K562 (cell line): ENCODE measurements at regions not wholly inside any gene's neighbourhood (a gene's known extent, or its start where the extent isn't known, plus 50 kb on each side); places are given as distances from the start of the nearest gene placed in this dataset.

ENCODE experiments used
- ATAC-seq: fragments of 200-7000 bp; cut with Tn5 transposase; 3 replicates; pipeline ENCODE4 v1.9.1; 2020; ENCODE audit warnings: moderate library complexity
- BruUV-seq: library from RNA; stranded (reverse); fragments of 400-500 nt; replicated peaks from 2 replicates; lab custom pipeline; 2021; lab: Mats Ljungman, UMichigan
- CTCF ChIA-PET: fragments of 300-600 bp; formaldehyde crosslinking; extraction: SDS; loops from one replicate; lab custom pipeline; 2021; ENCODE audit warnings: low intra/inter-chr PET ratio; lab: Yijun Ruan, JAX
- POLR2A ChIA-PET: fragments of 300-600, 350-650 bp; sonication (Branson Sonifier 250); formaldehyde crosslinking; extraction: SDS; loops from one replicate; lab custom pipeline; 2021; ENCODE audit warnings: antibody characterized with exemption, inconsistent platforms; lab: Yijun Ruan, JAX
- DNase-seq, 4 experiments: peaks; one replicate each; pipeline versions ENCODE4 v3.0.0 to v3.0.0-alpha.2; 2011 to 2018; ENCODE audit warnings: low spot score in 3 of 4, mixed read lengths in 3 of 4; ENCODE audit errors: extremely low read depth in 1 of 4
- FAIRE-seq: peaks from 2 replicates; lab custom pipeline; 2011; peaks lifted over from hg19 to GRCh38; lab: Jason Lieb, UNC
- H2AFZ ChIP-seq: 2 replicates; pipeline ENCODE4 v1.6.0; 2011; ENCODE audit warnings: low read depth, low read length, control low read depth, inconsistent platforms
- H3K27ac ChIP-seq: fragments of 200-600 bp; 3 replicates; pipeline ENCODE4 v1.8.0; 2011; ENCODE audit warnings: low read depth, mild to moderate bottlenecking, control low read depth, inconsistent platforms, low read length, moderate library complexity, mixed read lengths; ENCODE audit errors: extremely low read depth
- H3K27me3 ChIP-seq, 2 experiments: fragments of 300-600 bp in 1 of 2; 2 replicates in 1 of 2; 3 replicates in 1 of 2; pipeline versions ENCODE4 v1.6.0 to v1.8.0; 2011; ENCODE audit warnings: inconsistent platforms in 2 of 2, low read length in 2 of 2, mild to moderate bottlenecking in 1 of 2, mixed read lengths in 1 of 2, moderate library complexity in 1 of 2; ENCODE audit not compliant: control insufficient read depth in 2 of 2, insufficient read depth in 2 of 2
- H3K36me3 ChIP-seq: fragments of 300-600 bp; 3 replicates; pipeline ENCODE4 v1.8.0; 2011; ENCODE audit warnings: mild to moderate bottlenecking, low read length, inconsistent platforms; ENCODE audit not compliant: control insufficient read depth, insufficient read depth
- H3K4me1 ChIP-seq, 2 experiments: fragments of 200-600 bp in 1 of 2; replicated peaks in 1 of 2; 2 replicates in 1 of 2; 3 replicates in 1 of 2; pipeline versions ENCODE4 v1.5.1 to v1.8.0; 2011; ENCODE audit warnings: inconsistent platforms in 2 of 2, low read length in 2 of 2, mild to moderate bottlenecking in 1 of 2, mixed read lengths in 1 of 2, moderate library complexity in 1 of 2; ENCODE audit not compliant: control insufficient read depth in 2 of 2, insufficient read depth in 2 of 2
- H3K4me2 ChIP-seq: 2 replicates; pipeline ENCODE4 v1.6.1; 2011; ENCODE audit warnings: low read length, control low read depth, inconsistent platforms, mixed read lengths; ENCODE audit not compliant: insufficient read depth
- H3K4me3 ChIP-seq: fragments of 200-600 bp; sonication (generic), shearing (Covaris generic); 2 replicates; pipeline ENCODE4 v1.5.1; 2016; ENCODE audit warnings: control low read depth, inconsistent platforms
- H3K79me2 ChIP-seq: fragments of 200-600 bp; 3 replicates; pipeline ENCODE4 v1.8.0; 2011; ENCODE audit warnings: low read length, inconsistent platforms; ENCODE audit not compliant: control insufficient read depth, insufficient read depth
- H3K9ac ChIP-seq, 2 experiments: 2 replicates each; pipeline versions ENCODE4 v1.6.0 to v1.6.1; 2011; ENCODE audit warnings: low read depth in 2 of 2, low read length in 2 of 2, control low read depth in 1 of 2, inconsistent platforms in 1 of 2, mild to moderate bottlenecking in 1 of 2, mixed read lengths in 1 of 2; ENCODE audit not compliant: insufficient read depth in 1 of 2
- H3K9me1 ChIP-seq: one replicate; pipeline ENCODE4 v1.6.0; 2011; ENCODE audit warnings: inconsistent platforms, mild to moderate bottlenecking, low read length, moderate library complexity; ENCODE audit not compliant: control insufficient read depth, insufficient read depth
- H3K9me3 ChIP-seq: replicated peaks from 2 replicates; pipeline ENCODE4 v1.5.1; 2011; ENCODE audit warnings: low read depth, low read length, inconsistent platforms; ENCODE audit not compliant: control insufficient read depth, insufficient read depth
- H4K20me1 ChIP-seq: replicated peaks from 2 replicates; pipeline ENCODE4 v1.6.1; 2011; ENCODE audit warnings: low read length, inconsistent platforms, mixed read lengths; ENCODE audit not compliant: control insufficient read depth, insufficient read depth
- ATF6 ChIP-seq: sonication (generic); formaldehyde crosslinking; IDR thresholded peaks from 2 replicates; pipeline ENCODE4 v1.4.0; 2020; ENCODE audit warnings: mild to moderate bottlenecking, missing genetic modification reagents
- DPF2 ChIP-seq: fragments of 450-650 bp; IDR thresholded peaks from 2 replicates; pipeline ENCODE4 v1.6.1; 2016
- MTF1 ChIP-seq: fragments of 250-450 bp; sonication (Bioruptor Pico); IDR thresholded peaks from 2 replicates; pipeline ENCODE4 v1.9.0; 2021; ENCODE audit warnings: moderate library complexity, mild to moderate bottlenecking, inconsistent platforms, borderline replicate concordance
- MYC ChIP-seq, 2 experiments: fragments of 250-450 bp in 1 of 2; sonication (Bioruptor Pico) in 1 of 2; IDR thresholded peaks; 2 replicates each; pipeline versions ENCODE4 v1.5.1 to v1.6.1; 2012 to 2021; ENCODE audit warnings: low read depth in 2 of 2, borderline replicate concordance in 1 of 2, improper control_type of control experiment in 1 of 2, low read length in 1 of 2, mild to moderate bottlenecking in 1 of 2, moderate library complexity in 1 of 2
- NONO ChIP-seq, 2 experiments: fragments of 200-400 bp in 1 of 2; fragments of 450-650 bp in 1 of 2; formaldehyde crosslinking in 1 of 2; IDR thresholded peaks; 2 replicates each; pipeline ENCODE4 v1.6.1; 2017; ENCODE audit warnings: low read depth in 2 of 2, mild to moderate bottlenecking in 2 of 2, moderate library complexity in 2 of 2, low read length in 1 of 2
- SMARCC2 ChIP-seq: fragments of 450-650 bp; IDR thresholded peaks from 2 replicates; pipeline ENCODE4 v1.6.1; 2017; ENCODE audit warnings: antibody characterized with exemption, moderate library complexity, mild to moderate bottlenecking, low read depth
- SP1 ChIP-seq: sonication (generic); formaldehyde crosslinking; IDR thresholded peaks from 2 replicates; pipeline ENCODE4 v1.8.1; 2022; ENCODE audit warnings: mild to moderate bottlenecking, missing genetic modification reagents
- THRAP3 ChIP-seq: fragments of 450-650 bp; IDR thresholded peaks from 2 replicates; pipeline ENCODE4 v1.6.1; 2016; ENCODE audit warnings: mild to moderate bottlenecking, inconsistent platforms, borderline replicate concordance
- ZBTB12 ChIP-seq: fragments of 250-450 bp; sonication (Bioruptor Pico); IDR thresholded peaks from 2 replicates; pipeline ENCODE4 v1.4.0; 2020
- WGBS: fragments of 100-300 bp; shearing (Covaris generic); methylation state at CpG from one replicate; pipeline ENCODE4 v1.1.6; 2016; ENCODE audit warnings: low coverage, mixed read lengths; ENCODE audit not compliant: insufficient coverage; ENCODE audit errors: missing lambda C conversion rate; 5-methylcytosine and 5-hydroxymethylcytosine counted together
- in situ Hi-C: fragments of 300-500 bp; cut with MboI; formaldehyde crosslinking; loops from 4 replicates; pipeline ENCODE4 v1.15.0; 2018; ENCODE audit warnings: inconsistent platforms, mixed read lengths
- intact Hi-C: fragments of 100-400 bp; cut with micrococcal nuclease; formaldehyde crosslinking; loops from 2 replicates; pipeline ENCODE4 v1.14.2; 2022

- no peak for DNase-seq
- Histone ChIP-seq H3K79me2 (no peaks in the 10 kb centered on the region), H2AFZ (no peak overlapping the region), H3K9me1 (no peaks in the 10 kb centered on the region), H3K9ac (no peak overlapping the region), H3K9me3 (no peaks in the 10 kb centered on the region; the same call in 1 of the 2 replicates), H3K4me1 (no peaks in the 10 kb centered on the region; a peak in 2 of 5 replicates), H3K4me2 (no peak overlapping the region), H3K27ac (no peak overlapping the region), H3K27me3 (no peaks in the 10 kb centered on the region), H3K4me3 (no peak overlapping the region), H3K36me3 (no peaks in the 10 kb centered on the region), H4K20me1 (no peaks in the 10 kb centered on the region)
- BruUV-seq, result no TSS peak
- ChIA-PET CTCF (no interaction called here), POLR2A (no interaction called here)
- TF ChIP-seq THRAP3, result no peak
- no peak for TF ChIP-seq SMARCC2
- intact Hi-C loops, result no loop called here
- in situ Hi-C loops, result no loop called here
- FAIRE-seq, result no peak
- ATAC-seq, result no peak
Measured at GRCh38 chr10:64731016-64731415, 1209.8 kb downstream of the REEP3 start.

- Histone ChIP-seq H3K36me3 (no peaks in the 10 kb centered on the region), H3K4me1 (no peaks in the 10 kb centered on the region; a peak in 2 of 5 replicates), H3K4me3 (no peak overlapping the region), H2AFZ (peak overlapping the region; percentile 61; the same call in 1 of the 2 replicates), H3K9ac (no peak overlapping the region), H3K27me3 (no peaks in the 10 kb centered on the region), H3K27ac (no peak overlapping the region), H3K9me1 (no peaks in the 10 kb centered on the region), H3K4me2 (no peak overlapping the region), H3K9me3 (no peaks in the 10 kb centered on the region; the same call in none of the 2 replicates), H3K79me2 (no peaks in the 10 kb centered on the region), H4K20me1 (no peaks in the 10 kb centered on the region)
- FAIRE-seq (no peak), DNase-seq (no peak), ATAC-seq (no peak)
- TF ChIP-seq NONO (IDR thresholded peaks at IDR 0.05; ENCODE audit: low read depth in 2 of 2, low read length in 1 of 2), result no peak
- TF ChIP-seq MYC (IDR thresholded peaks at IDR 0.05; ENCODE audit: low read depth, low read length), result no peak
- no peak for TF ChIP-seq MYC (CRISPR knock-in tag; IDR thresholded peaks at IDR 0.05; ENCODE audit: borderline replicate concordance, low read depth)
- no peak for TF ChIP-seq ATF6 (CRISPR knock-in tag)
- no peak for TF ChIP-seq SP1 (CRISPR knock-in tag)
- no peak for TF ChIP-seq ZBTB12 (CRISPR knock-in tag)
- no peak for TF ChIP-seq MTF1 (CRISPR knock-in tag)
- no peak for TF ChIP-seq DPF2
- CTCF ChIA-PET, result no interaction called here
- no TSS peak for BruUV-seq
- intact Hi-C loops (no loop called here), in situ Hi-C loops (no loop called here)
- WGBS, result 14% methylated on average over 8 of the region's 8 CpGs
- POLR2A ChIA-PET, result interaction anchor here (0.6 kb wide), 1 partner anchor 13 kb away, joined by 3 read pairs; no protein-coding TSS in a partner anchor
Measured at GRCh38 chr10:64732372-64732957, 1211.3 kb downstream of the REEP3 start.
